ENCODE measurements at regions not wholly inside any gene's neighbourhood (a gene's known extent, or its start where the extent isn't known, plus 50 kb on each side); places are given as distances from the start of the nearest gene placed in this dataset.
"Not testable (repeated sequence)": the region's sequence is repeated elsewhere in the genome, so short reads cannot be mapped to it uniquely, and the experiment has no call there.

GRCh38 chr2:19098467-19099160, 259.8 kb downstream of the OSR1 start:
- DNase-seq: no peak

- not testable (repeated sequence) for DNase-seq
Observed at GRCh38 chr2:19089476-19089875, 268.9 kb downstream of the OSR1 start.

GRCh38 chr2:19086231-19086651, 272.2 kb downstream of the OSR1 start:
- no peak for DNase-seq

- DNase-seq: no peak
Observed at GRCh38 chr2:19078709-19079108, 279.7 kb downstream of the OSR1 start.

- DNase-seq: no peak
Observed at GRCh38 chr2:19073522-19073921, 284.9 kb downstream of the OSR1 start.

- no peak for DNase-seq
Observed at GRCh38 chr2:19072161-19072560, 286.3 kb downstream of the OSR1 start.

- DNase-seq: no peak
Observed at GRCh38 chr2:19070886-19071285, 287.5 kb downstream of the OSR1 start.

- no peak for DNase-seq
Observed at GRCh38 chr2:19068206-19068605, 290.2 kb downstream of the OSR1 start.

- DNase-seq: no peak
Observed at GRCh38 chr2:19062370-19062769, 296.1 kb downstream of the OSR1 start.

- no peak for DNase-seq
Observed at GRCh38 chr2:19059076-19059475, 299.3 kb downstream of the OSR1 start.

- DNase-seq: no peak
Observed at GRCh38 chr2:19051203-19051831, 307.1 kb downstream of the OSR1 start.

- no peak for DNase-seq
Observed at GRCh38 chr2:19050354-19050753, 308.1 kb downstream of the OSR1 start.

- DNase-seq: peak; percentile 71
Observed at GRCh38 chr2:19048593-19049266, 309.7 kb downstream of the OSR1 start.

GRCh38 chr2:19046986-19047780, 311.2 kb downstream of the OSR1 start:
- DNase-seq: no peak

GRCh38 chr2:19045151-19045550, 313.3 kb downstream of the OSR1 start:
- DNase-seq: no peak

- no peak for DNase-seq
Observed at GRCh38 chr2:19043893-19044292, 314.5 kb downstream of the OSR1 start.

GRCh38 chr2:19041434-19042041, 316.9 kb downstream of the OSR1 start:
- DNase-seq: no peak

GRCh38 chr2:19038071-19039015, 320.1 kb downstream of the OSR1 start:
- DNase-seq: no peak

- DNase-seq: no peak
Observed at GRCh38 chr2:19036091-19036490, 322.3 kb downstream of the OSR1 start.

GRCh38 chr2:19035238-19035637, 323.2 kb downstream of the OSR1 start:
- DNase-seq: no peak

GRCh38 chr2:19033240-19033639, 325.2 kb downstream of the OSR1 start:
- no peak for DNase-seq

GRCh38 chr2:19031642-19032041, 326.8 kb downstream of the OSR1 start:
- no peak for DNase-seq
